H1 (cell line): ENCODE measurements at regions not wholly inside any gene's neighbourhood (a gene's known extent, or its start where the extent isn't known, plus 50 kb on each side); places are given as distances from the start of the nearest gene placed in this dataset.

Experiments used
- CTCF ChIA-PET: fragments of 300-600 bp; sonication (Branson Sonifier 250); formaldehyde crosslinking; loops from one replicate; lab custom pipeline; 2021; ENCODE audit not compliant: partially characterized antibody; lab: Charles Lee
- POLR2A ChIA-PET: fragments of 300-600 bp; sonication (Branson Sonifier 250); formaldehyde crosslinking; loops from one replicate; lab custom pipeline; 2021; ENCODE audit warnings: inconsistent platforms; ENCODE audit not compliant: partially characterized antibody; lab: Charles Lee
- DNase-seq, 2 experiments: peaks; one replicate each; pipeline versions ENCODE4 v3.0.0 to v3.0.0-alpha.2; 2010 to 2022; ENCODE audit warnings: low spot score in 2 of 2, low read depth in 1 of 2, mixed read lengths in 1 of 2
- FAIRE-seq: peaks from 2 replicates; lab custom pipeline; 2011; peaks lifted over from hg19 to GRCh38; lab: Jason Lieb, UNC
- H2AFZ ChIP-seq: 2 replicates; pipeline ENCODE4 v1.8.1; 2012; ENCODE audit warnings: low read length, inconsistent platforms
- H2AK5ac ChIP-seq: 2 replicates; pipeline ENCODE4 v1.6.1; 2013; ENCODE audit warnings: low read depth, low read length
- H2BK120ac ChIP-seq: replicated peaks from 2 replicates; pipeline ENCODE3; 2013; ENCODE audit warnings: low read depth, low read length, inconsistent platforms
- H2BK12ac ChIP-seq: 2 replicates; pipeline ENCODE4 v1.6.1; 2013; ENCODE audit warnings: low read depth, low read length
- H2BK15ac ChIP-seq: 2 replicates; pipeline ENCODE4 v1.6.1; 2013; ENCODE audit warnings: low read length
- H2BK20ac ChIP-seq: 2 replicates; pipeline ENCODE4 v1.6.1; 2013; ENCODE audit warnings: low read length
- H2BK5ac ChIP-seq: 2 replicates; pipeline ENCODE4 v1.6.1; 2013; ENCODE audit warnings: low read depth, low read length
- H3K14ac ChIP-seq: 2 replicates; pipeline ENCODE4 v1.6.1; 2013; ENCODE audit warnings: inconsistent platforms; ENCODE audit not compliant: insufficient read length
- H3K18ac ChIP-seq: 2 replicates; pipeline ENCODE4 v1.6.1; 2013; ENCODE audit warnings: low read length; ENCODE audit errors: extremely low read depth
- H3K23ac ChIP-seq: 2 replicates; pipeline ENCODE4 v1.6.1; 2013; ENCODE audit warnings: inconsistent platforms; ENCODE audit not compliant: insufficient read length
- H3K23me2 ChIP-seq: 2 replicates; pipeline ENCODE4 v1.6.1; 2013; ENCODE audit warnings: low read depth, low read length
- H3K27ac ChIP-seq: 2 replicates; pipeline ENCODE4 v1.6.1; 2011; ENCODE audit warnings: low read depth, low read length, inconsistent platforms
- H3K27me3 ChIP-seq, 4 experiments: replicated peaks in 1 of 4; 1 replicate in 1 of 4; 2 replicates in 3 of 4; pipeline versions ENCODE4 v1.6.1 to v1.8.1; 2011 to 2013; ENCODE audit warnings: low read length in 3 of 4, mild to moderate bottlenecking in 3 of 4, inconsistent platforms in 2 of 4, mixed read lengths in 2 of 4, moderate library complexity in 1 of 4; ENCODE audit not compliant: control insufficient read depth in 3 of 4, insufficient read depth in 3 of 4; ENCODE audit errors: extremely low read depth in 1 of 4
- H3K36me3 ChIP-seq, 4 experiments: 2 replicates each; pipeline versions ENCODE4 v1.6.1 to v1.8.1; 2011 to 2013; ENCODE audit warnings: mild to moderate bottlenecking in 4 of 4, low read length in 3 of 4, moderate library complexity in 2 of 4, control low read depth in 1 of 4, inconsistent platforms in 1 of 4; ENCODE audit not compliant: insufficient read depth in 4 of 4, control insufficient read depth in 2 of 4
- H3K4ac ChIP-seq: replicated peaks from 2 replicates; pipeline ENCODE3; 2013; ENCODE audit warnings: low read length, low read depth, mixed read lengths, inconsistent platforms; ENCODE audit not compliant: insufficient read length
- H3K4me1 ChIP-seq, 4 experiments: replicated peaks in 1 of 4; 1 replicate in 1 of 4; 2 replicates in 3 of 4; pipeline versions ENCODE4 v1.6.1 to v1.8.1; 2011 to 2013; ENCODE audit warnings: low read length in 3 of 4, inconsistent platforms in 2 of 4, mixed read lengths in 1 of 4; ENCODE audit not compliant: insufficient read depth in 4 of 4, control insufficient read depth in 3 of 4
- H3K4me2 ChIP-seq, 2 experiments: 2 replicates each; pipeline versions ENCODE4 v1.6.1 to v1.8.1; 2011 to 2013; ENCODE audit warnings: low read depth in 2 of 2, low read length in 2 of 2, control low read depth in 1 of 2, inconsistent platforms in 1 of 2, mild to moderate bottlenecking in 1 of 2; ENCODE audit not compliant: insufficient read depth in 1 of 2
- H3K4me3 ChIP-seq, 4 experiments: fragments of 200-600, 300-600 bp in 1 of 4; sonication (generic), shearing (Covaris generic), sonication (Bioruptor Twin) in 1 of 4; 2 replicates each; pipeline versions ENCODE4 v1.5.1 to v1.8.1; 2011 to 2016; ENCODE audit warnings: low read length in 4 of 4, low read depth in 3 of 4, control low read depth in 2 of 4, inconsistent platforms in 2 of 4, mild to moderate bottlenecking in 2 of 4, mixed read lengths in 1 of 4, moderate library complexity in 1 of 4; ENCODE audit not compliant: insufficient read depth in 2 of 4; ENCODE audit errors: extremely low read depth in 1 of 4
- H3K56ac ChIP-seq: replicated peaks from 2 replicates; pipeline ENCODE3; 2013; ENCODE audit warnings: low read depth, mild to moderate bottlenecking, mixed read lengths, low read length, inconsistent platforms; ENCODE audit not compliant: insufficient read length
- H3K79me1 ChIP-seq: 2 replicates; pipeline ENCODE4 v1.6.1; 2013; ENCODE audit warnings: low read depth, low read length, control low read depth
- H3K79me2 ChIP-seq, 2 experiments: 2 replicates each; pipeline versions ENCODE4 v1.6.1 to v1.8.1; 2012 to 2013; ENCODE audit warnings: low read length in 2 of 2, mild to moderate bottlenecking in 2 of 2, inconsistent platforms in 1 of 2; ENCODE audit not compliant: insufficient read depth in 2 of 2, control insufficient read depth in 1 of 2
- H3K9ac ChIP-seq, 4 experiments: replicated peaks in 1 of 4; 1 replicate in 1 of 4; 2 replicates in 3 of 4; pipeline versions ENCODE4 v1.6.1 to v1.8.1; 2011 to 2013; ENCODE audit warnings: low read depth in 3 of 4, low read length in 3 of 4, control low read depth in 2 of 4, mild to moderate bottlenecking in 2 of 4, moderate library complexity in 2 of 4, inconsistent platforms in 1 of 4; ENCODE audit errors: extremely low read depth in 1 of 4
- H3K9me3 ChIP-seq, 2 experiments: 2 replicates each; pipeline versions ENCODE4 v1.6.1 to v1.8.1; 2012 to 2013; ENCODE audit warnings: mild to moderate bottlenecking in 2 of 2, moderate library complexity in 2 of 2, control low read depth in 1 of 2, inconsistent platforms in 1 of 2, low read depth in 1 of 2, low read length in 1 of 2, mixed read lengths in 1 of 2; ENCODE audit not compliant: insufficient read depth in 2 of 2
- H4K20me1 ChIP-seq, 2 experiments: replicated peaks in 1 of 2; 2 replicates each; pipeline versions ENCODE3 to v1.8.1; 2011 to 2013; ENCODE audit warnings: inconsistent platforms in 2 of 2, low read length in 2 of 2, mild to moderate bottlenecking in 1 of 2; ENCODE audit not compliant: insufficient read depth in 2 of 2, control insufficient read depth in 1 of 2
- H4K5ac ChIP-seq: 2 replicates; pipeline ENCODE4 v1.6.1; 2013; ENCODE audit warnings: low read length, low read depth, mixed read lengths, inconsistent platforms; ENCODE audit not compliant: insufficient read length
- H4K8ac ChIP-seq: 2 replicates; pipeline ENCODE4 v1.8.0; 2013; ENCODE audit warnings: mild to moderate bottlenecking, moderate library complexity, low read length, inconsistent platforms; ENCODE audit not compliant: insufficient read depth; ENCODE audit errors: extremely low read depth
- H4K91ac ChIP-seq: replicated peaks from 2 replicates; pipeline ENCODE3; 2013; ENCODE audit warnings: low read length, mixed read lengths, inconsistent platforms; ENCODE audit not compliant: insufficient read length
- CBX5 ChIP-seq: fragments of 300-800, 300-1000 bp; sonication (generic); IDR thresholded peaks from 2 replicates; pipeline ENCODE4 v1.7.1; 2016; ENCODE audit warnings: antibody characterized with exemption, low read length, low read depth
- EP300 ChIP-seq, 2 experiments: IDR thresholded peaks; 1 replicate in 1 of 2; 2 replicates in 1 of 2; pipeline ENCODE4 v1.6.1; 2011 to 2012; ENCODE audit warnings: low read depth in 2 of 2, low read length in 2 of 2, mild to moderate bottlenecking in 2 of 2, borderline replicate concordance in 1 of 2, inconsistent platforms in 1 of 2, moderate library complexity in 1 of 2
- KDM4A ChIP-seq: IDR thresholded peaks from one replicate; pipeline ENCODE4 v1.7.1; 2012; ENCODE audit warnings: low read depth, mild to moderate bottlenecking, moderate library complexity, low read length, inconsistent platforms; ENCODE audit not compliant: severe bottlenecking
- MAFK ChIP-seq: IDR thresholded peaks from 2 replicates; pipeline ENCODE4 v1.6.1; 2012; ENCODE audit warnings: low read depth, mild to moderate bottlenecking, improper control_type of control experiment, low read length
- WGBS, 2 experiments: shearing (Covaris generic) in 1 of 2; methylation state at CpG; one replicate each; pipeline versions ENCODE4 v1.1.6 to v1.1.7; 2013 to 2015; ENCODE audit warnings: low lambda C conversion rate in 2 of 2, mixed read lengths in 2 of 2, inconsistent platforms in 1 of 2, low coverage in 1 of 2, missing lambda C conversion rate in 1 of 2; ENCODE audit not compliant: insufficient replicate concordance in 2 of 2, insufficient coverage in 1 of 2, insufficient read length in 1 of 2; ENCODE audit errors: extremely low coverage in 1 of 2, missing lambda C conversion rate in 1 of 2; 5-methylcytosine and 5-hydroxymethylcytosine counted together

- TF ChIP-seq CBX5 (no peak), KDM4A (no peak), EP300 (IDR thresholded peaks at IDR 0.05; ENCODE audit: borderline replicate concordance in 1 of 2, low read depth in 2 of 2, low read length in 2 of 2) (no peak), MAFK (0 out of 2 replicates have a peak, but pooled peaks have one; percentile 2)
- DNase-seq (no peak), FAIRE-seq (no peak)
- H3K23me2 ChIP-seq = no peaks in the 10 kb centered on the region
- no peak overlapping the region for H3K27ac ChIP-seq
- H4K91ac ChIP-seq = no peak overlapping the region
- H2AK5ac ChIP-seq = no peak overlapping the region
- H3K79me1 ChIP-seq = no peaks in the 10 kb centered on the region
- no peak overlapping the region; the same call in 1 of the 2 replicates for H3K18ac ChIP-seq
- H3K4me3 ChIP-seq = peak overlapping the region in 1 of 4 experiments; percentile 18; a peak in 1 of 8 replicates
- H2BK5ac ChIP-seq = peak overlapping the region; percentile 29; the same call in 1 of the 2 replicates
- H2BK12ac ChIP-seq = no peak overlapping the region; the same call in 1 of the 2 replicates
- no peak overlapping the region for H3K23ac ChIP-seq
- H3K79me2 ChIP-seq = no peaks in the 10 kb centered on the region
- no peak overlapping the region for H3K56ac ChIP-seq
- no peak overlapping the region; a peak in 1 of 7 replicates for H3K9ac ChIP-seq
- peak overlapping the region; percentile 45 to 46; a peak in 3 of 4 replicates for H3K4me2 ChIP-seq
- peak overlapping the region; percentile 83; the same call in 1 of the 2 replicates for H2AFZ ChIP-seq
- no peak overlapping the region for H3K4ac ChIP-seq
- no peak overlapping the region for H2BK15ac ChIP-seq
- H3K9me3 ChIP-seq = peaks cover 0 to 5% of the 10 kb centered on the region in 2 experiments; a peak in 1 of 4 replicates
- peaks cover 0 to 14% (median 10%) of the 10 kb centered on the region in 4 experiments; a peak in 4 of 7 replicates for H3K4me1 ChIP-seq
- ChIA-PET POLR2A (interaction anchor here (0.7 to 1.0 kb wide), 3 partner anchors 8 to 383 kb away, joined by 3 to 4 read pairs (median 3); no protein-coding TSS in a partner anchor), CTCF (interaction anchor here (0.6 to 2.6 kb wide), 5 partner anchors 14 to 307 kb away, joined by 3 to 6 read pairs (median 3); no protein-coding TSS in a partner anchor)
- H4K5ac ChIP-seq = no peak overlapping the region
- H3K14ac ChIP-seq = no peak overlapping the region
- no peaks in the 10 kb centered on the region for H3K36me3 ChIP-seq
- H4K8ac ChIP-seq = no peak overlapping the region
- no peak overlapping the region for H2BK120ac ChIP-seq
- no peaks in the 10 kb centered on the region for H3K27me3 ChIP-seq
- no peaks in the 10 kb centered on the region for H4K20me1 ChIP-seq
- H2BK20ac ChIP-seq = no peak overlapping the region
- 72% methylated on average over 3 of the region's 3 CpGs; no CpG with 5 or more reads in 1 of the 2 experiments for WGBS, 2 experiments
Measured at GRCh38 chr20:48538856-48539255, 288.9 kb downstream of the PREX1 start.
